ENCODE measurements at regions not wholly inside any gene's neighbourhood (a gene's known extent, or its start where the extent isn't known, plus 50 kb on each side); places are given as distances from the start of the nearest gene placed in this dataset.

DNA sequence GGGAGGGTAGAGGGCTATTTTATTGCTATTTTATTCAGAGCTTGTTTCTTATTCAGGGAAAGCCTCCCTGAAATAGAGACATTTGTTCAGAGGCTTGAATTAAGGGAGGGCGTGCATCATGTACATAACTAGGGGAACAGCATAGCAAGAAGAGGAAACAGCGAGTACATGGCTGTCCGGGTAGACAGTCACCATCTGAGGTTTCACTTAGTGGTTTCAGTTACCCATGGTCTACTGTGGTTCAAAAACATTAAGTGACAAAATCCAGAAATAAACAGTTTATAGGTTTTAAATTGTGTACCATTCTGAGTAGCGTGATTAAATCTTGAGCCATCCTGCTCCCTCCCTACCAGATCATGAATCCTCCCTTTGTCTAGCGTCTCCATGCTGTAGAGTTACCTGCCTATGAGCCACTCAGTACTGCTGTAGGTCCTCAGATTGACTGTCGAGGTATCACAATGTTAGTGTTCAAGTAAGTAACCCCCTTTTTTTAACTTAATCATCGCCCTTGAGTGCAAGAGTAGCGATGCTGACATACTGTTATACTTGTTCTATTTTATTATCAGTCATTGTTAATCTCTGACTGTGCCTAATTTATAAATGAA, 791.5 kb downstream of the TFAP2A start:
- ATAC-seq (no peak), DNase-seq (ENCODE audit: low read depth, low spot score) (no peak)
- H3K79me2 ChIP-seq (ENCODE audit: insufficient read depth, low read length): no peaks in the 10 kb centered on the region
- H3K4me3 ChIP-seq (replicated peaks in 1 of 2; ENCODE audit: low read depth in 1 of 2, low read length in 2 of 2): no peak overlapping the region
- RAD21 ChIA-PET (ENCODE audit: low non-redundant PET in 1 of 2, low total read pairs in 2 of 2, uncharacterized antibody in 2 of 2, unreplicated experiment in 2 of 2): no interaction called here
- H4K20me1 ChIP-seq (ENCODE audit: insufficient read depth): no peaks in the 10 kb centered on the region
- intact Hi-C loops (cut with micrococcal nuclease): no loop called here
- CTCF ChIA-PET: no interaction called here
- TF ChIP-seq CBX3 (IDR thresholded peaks at IDR 0.05; ENCODE audit: low read depth) (no peak), SP1 (IDR thresholded peaks at IDR 0.05; ENCODE audit: low read depth) (no peak), SIN3A (IDR thresholded peaks at IDR 0.05; ENCODE audit: low read depth) (no peak), YY1 (IDR thresholded peaks at IDR 0.05; ENCODE audit: extremely low read depth, insufficient replicate concordance, low read depth, low read length) (no peak), REST (IDR thresholded peaks at IDR 0.05; ENCODE audit: low read depth) (no peak), EZH2phosphoT487 (IDR thresholded peaks at IDR 0.05; ENCODE audit: borderline replicate concordance) (no peak)
- TF ChIP-seq, protein P1, sequence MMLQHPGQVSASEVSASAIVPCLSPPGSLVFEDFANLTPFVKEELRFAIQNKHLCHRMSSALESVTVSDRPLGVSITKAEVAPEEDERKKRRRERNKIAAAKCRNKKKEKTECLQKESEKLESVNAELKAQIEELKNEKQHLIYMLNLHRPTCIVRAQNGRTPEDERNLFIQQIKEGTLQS (IDR thresholded peaks at IDR 0.05): no peak
- no peak overlapping the region for H3K9ac ChIP-seq (ENCODE audit: low read length)
- H3K27ac ChIP-seq (ENCODE audit: low read depth, low read length): no peak overlapping the region
- no peaks in the 10 kb centered on the region for H3K9me3 ChIP-seq (ENCODE audit: control insufficient read depth in 1 of 2, insufficient read depth in 1 of 2, low read depth in 1 of 2, low read length in 2 of 2)
- no peaks in the 10 kb centered on the region for H3K9me2 ChIP-seq (ENCODE audit: insufficient read depth)
- no peaks in the 10 kb centered on the region for H3K4me1 ChIP-seq (ENCODE audit: control insufficient read depth in 1 of 2, insufficient read depth in 2 of 2, low read length in 2 of 2)
- H2AFZ ChIP-seq (ENCODE audit: low read depth, low read length, poor library complexity, severe bottlenecking): no peak overlapping the region
- no peak overlapping the region for H3K4me2 ChIP-seq (ENCODE audit: low read length)
- POLR2A ChIA-PET: no interaction called here
- H3K36me3 ChIP-seq (ENCODE audit: control insufficient read depth in 1 of 2, insufficient read depth in 2 of 2, low read length in 2 of 2): no peaks in the 10 kb centered on the region
- no TSS peak for BruUV-seq (replicated peaks)
- no peaks in the 10 kb centered on the region for H3K27me3 ChIP-seq (ENCODE audit: insufficient read depth, low read length)
